ENCODE measurements at regions not wholly inside any gene's neighbourhood (a gene's known extent, or its start where the extent isn't known, plus 50 kb on each side); places are given as distances from the start of the nearest gene placed in this dataset.
A peak's percentile ranks its signal among the peaks of the same experiment; 100 is the strongest.

- DNase-seq (ENCODE audit: low read depth), result no peak
- H3K4me3 ChIP-seq (ENCODE audit: low read length), result no peak overlapping the region
- TF ChIP-seq CTCF (conservative IDR thresholded peaks at IDR 0.05; ENCODE audit: low read length), result no peak
Measured at GRCh38 chr4:182170417-182170935, 72.7 kb upstream of the TENM3 start.

DNA sequence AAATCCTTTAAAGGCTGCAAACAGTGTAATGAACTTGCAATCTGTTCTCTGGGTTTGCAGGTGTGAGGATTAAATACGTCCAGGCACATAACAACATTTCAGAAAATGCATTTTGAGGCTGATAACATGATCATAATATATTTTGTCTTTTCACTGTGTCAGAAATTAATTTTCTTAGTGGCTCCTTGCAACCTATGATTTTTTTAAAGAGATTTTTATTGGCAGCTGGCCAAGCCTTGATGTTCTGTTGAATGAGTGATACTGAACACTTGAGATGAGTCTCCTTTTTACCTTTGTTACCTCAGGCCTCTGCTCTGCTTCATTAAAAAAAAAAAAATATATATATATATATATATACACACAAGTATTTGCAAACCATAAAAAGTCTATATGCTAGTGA lies 68.2 kb upstream of the TENM3 start:
- no peak overlapping the region for H3K4me3 ChIP-seq (ENCODE audit: low read length)
- TF ChIP-seq CTCF (conservative IDR thresholded peaks at IDR 0.05; ENCODE audit: low read length), result no peak
- no peak for DNase-seq (ENCODE audit: low read depth)

- no peak for DNase-seq (ENCODE audit: low read depth)
- TF ChIP-seq CTCF (conservative IDR thresholded peaks at IDR 0.05; ENCODE audit: low read length), result no peak
- H3K4me3 ChIP-seq (ENCODE audit: low read length), result no peak overlapping the region
Measured at GRCh38 chr4:182175788-182176519, 67.2 kb upstream of the TENM3 start.

- DNase-seq (ENCODE audit: low read depth), result peak; percentile 12
- TF ChIP-seq CTCF (conservative IDR thresholded peaks at IDR 0.05; ENCODE audit: low read length), result no peak
- no peak overlapping the region for H3K4me3 ChIP-seq (ENCODE audit: low read length)
Measured at GRCh38 chr4:182177166-182177565, 66.0 kb upstream of the TENM3 start.

DNA sequence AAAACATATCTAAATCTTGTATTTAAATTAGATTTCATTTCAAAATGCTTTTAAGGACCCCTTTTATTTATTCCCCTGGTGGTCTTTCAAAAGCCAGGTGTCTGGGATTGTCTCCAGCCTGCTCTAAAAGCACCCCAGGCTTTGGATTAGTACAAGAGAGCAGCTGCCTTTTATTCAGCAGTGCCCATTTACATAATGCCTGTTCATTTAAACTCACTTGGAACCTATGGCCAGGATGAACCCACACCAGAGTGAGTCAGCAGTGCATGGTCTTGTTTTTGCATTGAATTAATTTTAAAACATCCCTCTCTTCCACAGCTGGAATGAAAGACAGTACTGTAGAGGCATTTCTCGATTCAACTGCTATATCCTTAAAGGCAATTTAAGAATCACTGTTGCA lies 64.1 kb upstream of the TENM3 start:
- no peak overlapping the region for H3K4me3 ChIP-seq (ENCODE audit: low read length)
- TF ChIP-seq CTCF (conservative IDR thresholded peaks at IDR 0.05; ENCODE audit: low read length), result no peak
- peak; percentile 56 for DNase-seq (ENCODE audit: low read depth)

- H3K4me3 ChIP-seq (ENCODE audit: low read length), result no peak overlapping the region
- TF ChIP-seq CTCF (conservative IDR thresholded peaks at IDR 0.05; ENCODE audit: low read length), result no peak
- DNase-seq (ENCODE audit: low read depth), result no peak
Measured at GRCh38 chr4:182179751-182180150, 63.5 kb upstream of the TENM3 start.

DNA sequence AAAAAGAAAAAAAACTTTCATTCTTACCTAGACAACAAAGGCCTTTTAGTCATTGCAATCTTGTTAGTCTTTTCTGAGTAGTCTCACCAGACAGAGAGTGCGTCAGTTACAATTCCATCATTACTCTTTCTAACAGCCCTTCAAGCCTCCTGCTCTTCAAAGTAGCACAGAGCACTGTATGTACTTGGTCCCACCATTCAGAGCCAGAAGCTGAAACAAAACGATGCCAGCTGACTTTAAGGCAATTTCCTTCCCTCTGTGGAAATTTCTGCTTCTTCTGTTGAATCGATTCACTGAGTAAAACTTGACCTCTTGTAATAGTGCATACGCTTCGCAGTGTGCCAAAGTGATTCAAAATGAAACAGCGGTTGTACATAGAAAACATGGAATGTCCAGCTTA lies 57.7 kb upstream of the TENM3 start:
- DNase-seq (ENCODE audit: low read depth), result peak; percentile 23
- no peak overlapping the region for H3K4me3 ChIP-seq (ENCODE audit: low read length)
- TF ChIP-seq CTCF (conservative IDR thresholded peaks at IDR 0.05; ENCODE audit: low read length), result no peak
